OCI-LY1 (cell line): ENCODE measurements at regions not wholly inside any gene's neighbourhood (a gene's known extent, or its start where the extent isn't known, plus 50 kb on each side); places are given as distances from the start of the nearest gene placed in this dataset.

ENCODE experiments used
- CTCF ChIP-seq: fragments of 200-600 bp; sonication (generic), shearing (Covaris generic); IDR thresholded peaks from 2 replicates; pipeline ENCODE4 v1.5.1; 2017; ENCODE audit warnings: mild to moderate bottlenecking, antibody characterized with exemption, low read length, moderate library complexity, mixed read lengths
- EZH2 ChIP-seq: fragments of 200-600 bp; sonication (generic), shearing (Covaris generic); IDR thresholded peaks from 2 replicates; pipeline ENCODE4 v1.8.0; 2017; ENCODE audit warnings: borderline replicate concordance, mixed run types, mild to moderate bottlenecking, antibody characterized with exemption, low read length, moderate library complexity, mixed read lengths

- no peak for TF ChIP-seq CTCF
- no peak for TF ChIP-seq EZH2
Measured at GRCh38 chr14:37889087-37889486, 293.7 kb downstream of the TTC6 start.
